Esophagus squamous epithelium (tissue), 5 donors: ENCODE measurements at regions not wholly inside any gene's neighbourhood (a gene's known extent, or its start where the extent isn't known, plus 50 kb on each side); places are given as distances from the start of the nearest gene placed in this dataset.

Experiments
- DNase-seq: peaks from one replicate; lab custom pipeline; 2025; lab: John Stamatoyannopoulos, UW
- H3K27ac ChIP-seq, 4 donors: fragments of 200-600 bp; sonication (generic); one replicate each; pipeline ENCODE4 v1.5.1; 2016 to 2019; ENCODE audit warnings: mild to moderate bottlenecking in 1 of 4
- H3K27me3 ChIP-seq, 4 donors: fragments of 200-600 bp; sonication (generic); 1 replicate in 3 of 4; 2 replicates in 1 of 4; pipeline versions ENCODE4 v1.5.1 to v1.6.0; 2017 to 2021; ENCODE audit warnings: antibody characterized with exemption in 1 of 4
- H3K36me3 ChIP-seq, 3 donors: fragments of 200-600 bp; sonication (generic); one replicate each; pipeline ENCODE4 v1.5.1; 2016 to 2019
- H3K4me1 ChIP-seq, 3 donors: fragments of 200-600 bp; sonication (generic); one replicate each; pipeline ENCODE4 v1.5.1; 2017 to 2019
- H3K4me3 ChIP-seq, 4 donors: fragments of 200-600 bp; sonication (generic); 1 replicate in 3 of 4; 2 replicates in 1 of 4; pipeline ENCODE4 v1.5.1; 2016 to 2019; ENCODE audit warnings: mild to moderate bottlenecking in 2 of 4, moderate library complexity in 1 of 4
- H3K9me3 ChIP-seq, 3 donors: fragments of 200-600 bp; sonication (generic); one replicate each; pipeline ENCODE4 v1.5.1; 2016 to 2019
- POLR2A ChIP-seq, 4 donors: fragments of 450-650 bp; IDR thresholded peaks; one replicate each; pipeline ENCODE4 v1.6.1; 2017; ENCODE audit warnings: antibody characterized with exemption in 4 of 4, mild to moderate bottlenecking in 4 of 4, moderate library complexity in 3 of 4
- WGBS, 2 donors: methylation state at CpG; one replicate each; pipeline ENCODE4 v1.1.5; 2018; 5-methylcytosine and 5-hydroxymethylcytosine counted together
- intact Hi-C: fragments of 100-400 bp; cut with DNase I; formaldehyde crosslinking; loops from one replicate; pipeline ENCODE4 v1.15.0; 2022
- TF ChIP-seq, protein P1 (sequence below), 6 experiments: fragments of 450-650 bp in 4 of 6; fragments of 200-600 bp in 2 of 6; sonication (generic) in 2 of 6; IDR thresholded peaks; one replicate each; pipeline ENCODE4 v1.5.1; 2016 to 2019; ENCODE audit warnings: antibody characterized with exemption in 6 of 6, mild to moderate bottlenecking in 4 of 6, moderate library complexity in 4 of 6
- donor health status: DM: yes; HTN: yes; CAD: no.

GRCh38 chr9:7336356-7337065 is 463.1 kb downstream of the DMAC1 start:
- Histone ChIP-seq H3K27me3 (no peaks in the 10 kb centered on the region), H3K9me3 (no peaks in the 10 kb centered on the region), H3K27ac (no peak overlapping the region), H3K36me3 (no peaks in the 10 kb centered on the region), H3K4me3 (no peak overlapping the region), H3K4me1 (no peaks in the 10 kb centered on the region)
- intact Hi-C loops: no loop called here
- TF ChIP-seq, protein P1, sequence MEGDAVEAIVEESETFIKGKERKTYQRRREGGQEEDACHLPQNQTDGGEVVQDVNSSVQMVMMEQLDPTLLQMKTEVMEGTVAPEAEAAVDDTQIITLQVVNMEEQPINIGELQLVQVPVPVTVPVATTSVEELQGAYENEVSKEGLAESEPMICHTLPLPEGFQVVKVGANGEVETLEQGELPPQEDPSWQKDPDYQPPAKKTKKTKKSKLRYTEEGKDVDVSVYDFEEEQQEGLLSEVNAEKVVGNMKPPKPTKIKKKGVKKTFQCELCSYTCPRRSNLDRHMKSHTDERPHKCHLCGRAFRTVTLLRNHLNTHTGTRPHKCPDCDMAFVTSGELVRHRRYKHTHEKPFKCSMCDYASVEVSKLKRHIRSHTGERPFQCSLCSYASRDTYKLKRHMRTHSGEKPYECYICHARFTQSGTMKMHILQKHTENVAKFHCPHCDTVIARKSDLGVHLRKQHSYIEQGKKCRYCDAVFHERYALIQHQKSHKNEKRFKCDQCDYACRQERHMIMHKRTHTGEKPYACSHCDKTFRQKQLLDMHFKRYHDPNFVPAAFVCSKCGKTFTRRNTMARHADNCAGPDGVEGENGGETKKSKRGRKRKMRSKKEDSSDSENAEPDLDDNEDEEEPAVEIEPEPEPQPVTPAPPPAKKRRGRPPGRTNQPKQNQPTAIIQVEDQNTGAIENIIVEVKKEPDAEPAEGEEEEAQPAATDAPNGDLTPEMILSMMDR (IDR thresholded peaks at IDR 0.05): no peak
- TF ChIP-seq POLR2A (IDR thresholded peaks at IDR 0.05): no peak
- no peak for DNase-seq
- 25 to 47% methylated on average over 1 of the region's 2 CpGs for WGBS, 2 donors

DNA sequence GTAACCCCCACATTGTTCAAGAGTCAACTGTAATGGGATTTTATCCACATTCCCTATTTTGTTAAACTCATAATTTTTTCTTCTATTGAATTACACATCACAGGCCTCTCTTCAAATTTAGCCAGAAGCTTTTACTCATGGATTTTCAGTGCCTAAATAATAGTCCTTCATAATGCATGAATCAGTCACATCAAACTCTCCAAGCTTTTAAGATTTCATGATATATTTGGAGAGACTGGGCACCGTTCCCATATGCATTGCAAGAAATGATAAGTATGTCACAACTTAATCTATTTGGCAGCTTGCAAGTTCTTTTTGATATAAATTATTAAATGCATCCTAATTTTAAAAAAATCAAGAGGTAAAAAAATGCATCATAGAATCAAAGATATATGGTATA is 465.9 kb downstream of the DMAC1 start:
- TF ChIP-seq, protein P1 (IDR thresholded peaks at IDR 0.05): no peak
- TF ChIP-seq POLR2A (IDR thresholded peaks at IDR 0.05): no peak
- intact Hi-C loops: no loop called here
- Histone ChIP-seq H3K36me3 (no peaks in the 10 kb centered on the region), H3K4me1 (no peaks in the 10 kb centered on the region), H3K27ac (no peak overlapping the region), H3K9me3 (no peaks in the 10 kb centered on the region), H3K4me3 (no peak overlapping the region), H3K27me3 (no peaks in the 10 kb centered on the region)
- DNase-seq: no peak
- WGBS, 2 donors: 40 to 54% methylated on average over 1 of the region's 1 CpG

DNA sequence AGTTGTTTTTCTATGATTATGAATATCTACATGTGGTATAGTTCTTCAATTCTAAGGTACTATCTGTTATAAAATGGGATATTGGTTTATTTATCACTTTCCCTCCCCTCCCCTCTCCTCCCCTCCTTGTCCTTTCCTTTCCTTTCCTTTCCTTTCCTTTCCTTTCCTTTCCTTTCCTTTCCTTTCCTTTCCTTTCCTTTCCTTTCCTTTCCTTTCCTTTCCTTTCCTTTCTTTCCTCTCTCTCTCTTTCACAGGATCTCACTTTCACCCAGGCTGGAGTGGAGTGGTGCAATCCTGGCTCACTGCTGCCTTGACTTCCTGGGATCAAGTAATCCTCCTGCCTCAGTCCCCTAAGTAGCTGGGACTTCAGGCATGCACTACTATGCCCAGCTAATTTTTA is 466.8 kb downstream of the DMAC1 start:
- TF ChIP-seq, protein P1 (IDR thresholded peaks at IDR 0.05): no peak
- TF ChIP-seq POLR2A (IDR thresholded peaks at IDR 0.05): no peak
- no peaks in the 10 kb centered on the region for H3K27me3 ChIP-seq
- H3K9me3 ChIP-seq: no peaks in the 10 kb centered on the region
- H3K4me1 ChIP-seq: no peaks in the 10 kb centered on the region
- no peak for DNase-seq
- no peaks in the 10 kb centered on the region for H3K36me3 ChIP-seq
- no peak overlapping the region for H3K27ac ChIP-seq
- H3K4me3 ChIP-seq: no peak overlapping the region
- intact Hi-C loops: no loop called here

DNA sequence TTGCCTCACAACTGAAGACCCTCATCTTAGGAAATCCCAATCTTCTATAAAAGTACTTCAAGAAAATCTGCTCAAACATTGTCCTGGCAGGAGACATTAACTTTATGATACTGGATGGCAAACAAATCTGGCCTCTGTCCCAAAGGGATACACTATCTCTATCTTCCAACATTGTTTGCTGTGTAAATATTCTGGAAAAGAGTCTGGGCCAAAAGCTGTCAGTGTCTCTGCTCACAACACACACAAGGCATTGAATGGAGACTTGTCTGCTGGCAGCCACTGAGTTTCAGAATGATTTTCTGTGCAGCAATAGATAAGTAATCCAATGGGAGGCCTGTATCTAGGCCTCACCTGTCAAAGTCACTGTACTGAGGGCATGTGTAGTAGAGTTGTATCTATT is 471.1 kb downstream of the DMAC1 start:
- Histone ChIP-seq H3K4me1 (no peaks in the 10 kb centered on the region), H3K27ac (no peak overlapping the region), H3K9me3 (no peaks in the 10 kb centered on the region), H3K4me3 (no peak overlapping the region), H3K27me3 (no peaks in the 10 kb centered on the region), H3K36me3 (no peaks in the 10 kb centered on the region)
- DNase-seq: no peak
- no peak for TF ChIP-seq POLR2A (IDR thresholded peaks at IDR 0.05)
- TF ChIP-seq, protein P1 (IDR thresholded peaks at IDR 0.05): no peak
- intact Hi-C loops: no loop called here

GRCh38 chr9:7325995-7326394 is 473.6 kb downstream of the DMAC1 start:
- 60 to 75% methylated on average over 1 of the region's 1 CpG for WGBS, 2 donors
- intact Hi-C loops: no loop called here
- Histone ChIP-seq H3K27ac (no peak overlapping the region), H3K4me1 (no peaks in the 10 kb centered on the region), H3K4me3 (no peak overlapping the region), H3K36me3 (no peaks in the 10 kb centered on the region), H3K27me3 (no peaks in the 10 kb centered on the region), H3K9me3 (no peaks in the 10 kb centered on the region)
- no peak for DNase-seq
- no peak for TF ChIP-seq POLR2A (IDR thresholded peaks at IDR 0.05)
- TF ChIP-seq, protein P1 (IDR thresholded peaks at IDR 0.05): no peak
